IMR-90 (cell line): ENCODE measurements at regions not wholly inside any gene's neighbourhood (a gene's known extent, or its start where the extent isn't known, plus 50 kb on each side); places are given as distances from the start of the nearest gene placed in this dataset.

Experiments
- ATAC-seq: fragments of 200-7000 bp; cut with Tn5 transposase; 2 replicates; pipeline ENCODE4 v1.9.1; 2020; ENCODE audit warnings: low read depth, mild to moderate bottlenecking, moderate library complexity
- BruUV-seq: library from RNA; stranded (reverse); fragments of 400-500 nt; replicated peaks from 2 replicates; lab custom pipeline; 2021; lab: Mats Ljungman, UMichigan
- CTCF ChIA-PET: fragments of 300-600 bp; formaldehyde crosslinking; extraction: SDS; loops from one replicate; lab custom pipeline; 2021; ENCODE audit warnings: antibody characterized with exemption; lab: Yijun Ruan, JAX
- POLR2A ChIA-PET: fragments of 300-600 bp; sonication (Branson Sonifier 250); formaldehyde crosslinking; loops from one replicate; lab custom pipeline; 2022; ENCODE audit warnings: antibody characterized with exemption; ENCODE audit not compliant: unreplicated experiment; lab: Charles Lee
- DNase-seq: peaks from one replicate; pipeline ENCODE4 v3.0.0; 2013
- H2AFZ ChIP-seq: replicated peaks from 2 replicates; pipeline ENCODE3; 2013; ENCODE audit warnings: low read length, mild to moderate bottlenecking; ENCODE audit not compliant: poor library complexity
- H2AK5ac ChIP-seq: 2 replicates; pipeline ENCODE4 v1.6.1; 2013; ENCODE audit warnings: low read depth, low read length, inconsistent platforms
- H2AK9ac ChIP-seq: replicated peaks from 2 replicates; pipeline ENCODE3; 2013; ENCODE audit warnings: mild to moderate bottlenecking, low read depth, low read length, moderate library complexity; ENCODE audit not compliant: poor library complexity
- H2BK120ac ChIP-seq: 2 replicates; pipeline ENCODE4 v1.6.1; 2013; ENCODE audit warnings: low read depth, low read length, inconsistent platforms
- H2BK15ac ChIP-seq: 3 replicates; pipeline ENCODE4 v1.6.1; 2013; ENCODE audit warnings: low read depth, low read length, inconsistent platforms
- H2BK20ac ChIP-seq: 2 replicates; pipeline ENCODE4 v1.6.1; 2013; ENCODE audit warnings: low read depth, mild to moderate bottlenecking, inconsistent platforms, low read length, moderate library complexity
- H2BK5ac ChIP-seq: 2 replicates; pipeline ENCODE4 v1.6.1; 2013; ENCODE audit warnings: mild to moderate bottlenecking, low read depth, low read length, inconsistent platforms; ENCODE audit not compliant: poor library complexity, severe bottlenecking
- H3K14ac ChIP-seq: replicated peaks from 2 replicates; pipeline ENCODE4 v1.6.1; 2013; ENCODE audit warnings: low read depth, low read length, inconsistent platforms
- H3K18ac ChIP-seq: 2 replicates; pipeline ENCODE4 v1.6.1; 2013; ENCODE audit warnings: low read depth, low read length, control low read depth
- H3K23ac ChIP-seq: 2 replicates; pipeline ENCODE4 v1.6.1; 2013; ENCODE audit warnings: low read depth, low read length, inconsistent platforms
- H3K27ac ChIP-seq: 2 replicates; pipeline ENCODE4 v1.5.1; 2013; ENCODE audit warnings: mild to moderate bottlenecking, control low read depth, low read length; ENCODE audit not compliant: insufficient read depth
- H3K27me3 ChIP-seq: 2 replicates; pipeline ENCODE4 v1.6.1; 2013; ENCODE audit warnings: low read length; ENCODE audit not compliant: control insufficient read depth, insufficient read depth
- H3K36me3 ChIP-seq: 2 replicates; pipeline ENCODE4 v1.6.1; 2013; ENCODE audit warnings: low read length, mixed read lengths; ENCODE audit not compliant: control insufficient read depth, insufficient read depth
- H3K4ac ChIP-seq: 2 replicates; pipeline ENCODE4 v1.6.1; 2013; ENCODE audit warnings: low read depth, low read length, inconsistent platforms
- H3K4me1 ChIP-seq: 2 replicates; pipeline ENCODE4 v1.6.1; 2013; ENCODE audit warnings: low read length, mixed read lengths; ENCODE audit not compliant: control insufficient read depth, insufficient read depth
- H3K4me2 ChIP-seq: 2 replicates; pipeline ENCODE4 v1.6.1; 2013; ENCODE audit warnings: low read depth, mild to moderate bottlenecking, control low read depth, low read length, moderate library complexity
- H3K4me3 ChIP-seq: 2 replicates; pipeline ENCODE4 v1.5.1; 2013; ENCODE audit warnings: low read depth, mild to moderate bottlenecking, control low read depth, low read length, moderate library complexity; ENCODE audit not compliant: insufficient read depth
- H3K56ac ChIP-seq: 2 replicates; pipeline ENCODE4 v1.6.1; 2013; ENCODE audit warnings: low read length, inconsistent platforms; ENCODE audit not compliant: insufficient read depth; ENCODE audit errors: extremely low read depth
- H3K79me1 ChIP-seq, 2 experiments: 2 replicates each; pipeline ENCODE4 v1.6.1; 2013; ENCODE audit warnings: low read length in 2 of 2, inconsistent platforms in 1 of 2, low read depth in 1 of 2
- H3K9ac ChIP-seq: 2 replicates; pipeline ENCODE4 v1.6.1; 2013; ENCODE audit warnings: low read depth, low read length, control low read depth
- H3K9me1 ChIP-seq: 2 replicates; pipeline ENCODE4 v1.6.1; 2013; ENCODE audit warnings: low read length, inconsistent platforms; ENCODE audit not compliant: insufficient read depth
- H3K9me3 ChIP-seq: 2 replicates; pipeline ENCODE4 v1.6.1; 2013; ENCODE audit warnings: low read length; ENCODE audit not compliant: control insufficient read depth, insufficient read depth
- H4K20me1 ChIP-seq: 2 replicates; pipeline ENCODE4 v1.6.1; 2013; ENCODE audit warnings: low read length, inconsistent platforms; ENCODE audit not compliant: insufficient read depth
- H4K5ac ChIP-seq: 2 replicates; pipeline ENCODE4 v1.6.1; 2013; ENCODE audit warnings: mild to moderate bottlenecking, low read depth, low read length, control low read depth
- H4K8ac ChIP-seq, 2 experiments: 2 replicates each; pipeline ENCODE4 v1.6.1; 2013; ENCODE audit warnings: low read depth in 2 of 2, low read length in 2 of 2, control low read depth in 1 of 2, inconsistent platforms in 1 of 2
- H4K91ac ChIP-seq: 2 replicates; pipeline ENCODE4 v1.6.1; 2013; ENCODE audit warnings: low read depth, low read length, inconsistent platforms; ENCODE audit not compliant: insufficient read depth
- NFE2L2 ChIP-seq: fragments of 150-350 bp; IDR thresholded peaks from 2 replicates; pipeline ENCODE4 v1.6.1; 2016; ENCODE audit warnings: low read depth, mild to moderate bottlenecking, low read length
- WGBS, 2 experiments: methylation state at CpG; one replicate each; pipeline versions ENCODE4 v1.1.5 to v1.1.7; 2013; ENCODE audit warnings: missing lambda C conversion rate in 2 of 2; ENCODE audit not compliant: insufficient read length in 1 of 2; ENCODE audit errors: extremely low coverage in 2 of 2; 5-methylcytosine and 5-hydroxymethylcytosine counted together
- dilution Hi-C: fragments of 300-500 bp; cut with HindIII; formaldehyde crosslinking; loops from one replicate; pipeline ENCODE4 v1.14.3; 2018; ENCODE audit warnings: low sequenced_read_pairs; ENCODE audit not compliant: unreplicated experiment
- in situ Hi-C: fragments of 300-500 bp; cut with MboI; formaldehyde crosslinking; loops from 3 replicates; pipeline ENCODE4 v1.14.3; 2019; ENCODE audit warnings: low sequenced_read_pairs, inconsistent platforms, mixed read lengths
- intact Hi-C: fragments of 100-400 bp; cut with micrococcal nuclease; formaldehyde crosslinking; loops from 2 replicates; pipeline ENCODE4 v1.10.0; 2022
- TF ChIP-seq, protein P1 (sequence below): conservative IDR thresholded peaks from 2 replicates; pipeline ENCODE4 v1.5.1; 2012; ENCODE audit warnings: mild to moderate bottlenecking, low read depth, low read length, improper control_type of control experiment

DNA sequence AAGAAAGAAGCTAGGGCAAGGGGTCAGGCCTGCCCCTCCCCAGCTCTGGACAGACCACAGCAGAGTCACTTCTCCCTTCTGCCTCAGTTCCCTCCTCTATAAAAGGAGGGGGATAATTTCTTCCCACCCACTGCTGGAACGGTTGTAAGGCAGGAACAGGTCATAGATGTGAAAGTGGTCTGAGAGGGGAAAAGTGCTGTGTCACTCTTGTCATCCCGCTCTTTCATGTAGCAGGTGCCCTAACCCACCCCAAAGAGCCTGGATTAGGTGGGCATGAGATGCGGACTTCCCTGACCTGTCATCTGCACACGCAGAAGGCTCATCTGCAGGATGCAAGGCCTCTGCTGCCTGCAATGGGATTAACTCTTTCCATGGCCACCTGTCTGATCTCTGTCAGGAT is 218.2 kb upstream of the LRFN2 start:
- Histone ChIP-seq H2AK9ac (no peak overlapping the region), H4K5ac (no peak overlapping the region), H2BK120ac (no peak overlapping the region), H2BK20ac (no peak overlapping the region), H3K23ac (no peak overlapping the region), H3K9ac (no peak overlapping the region), H3K4me2 (no peak overlapping the region), H3K4me3 (no peak overlapping the region), H3K27ac (no peak overlapping the region), H4K8ac (no peak overlapping the region), H4K91ac (no peak overlapping the region), H3K18ac (no peak overlapping the region), H3K27me3 (peaks cover 2% of the 10 kb centered on the region; the same call in 1 of the 2 replicates), H4K20me1 (no peaks in the 10 kb centered on the region), H2BK5ac (no peak overlapping the region), H3K9me3 (no peaks in the 10 kb centered on the region), H2AK5ac (no peak overlapping the region), H3K9me1 (no peaks in the 10 kb centered on the region), H3K79me1 (no peaks in the 10 kb centered on the region), H3K56ac (no peak overlapping the region), H3K14ac (no peak overlapping the region), H2BK15ac (no peak overlapping the region), H2AFZ (no peak overlapping the region), H3K36me3 (no peaks in the 10 kb centered on the region), H3K4ac (no peak overlapping the region), H3K4me1 (no peaks in the 10 kb centered on the region)
- in situ Hi-C loops: no loop called here
- no peak for ATAC-seq
- DNase-seq: no peak
- peak; percentile 12; the same call in 1 of the 2 replicates for TF ChIP-seq NFE2L2
- TF ChIP-seq, protein P1, sequence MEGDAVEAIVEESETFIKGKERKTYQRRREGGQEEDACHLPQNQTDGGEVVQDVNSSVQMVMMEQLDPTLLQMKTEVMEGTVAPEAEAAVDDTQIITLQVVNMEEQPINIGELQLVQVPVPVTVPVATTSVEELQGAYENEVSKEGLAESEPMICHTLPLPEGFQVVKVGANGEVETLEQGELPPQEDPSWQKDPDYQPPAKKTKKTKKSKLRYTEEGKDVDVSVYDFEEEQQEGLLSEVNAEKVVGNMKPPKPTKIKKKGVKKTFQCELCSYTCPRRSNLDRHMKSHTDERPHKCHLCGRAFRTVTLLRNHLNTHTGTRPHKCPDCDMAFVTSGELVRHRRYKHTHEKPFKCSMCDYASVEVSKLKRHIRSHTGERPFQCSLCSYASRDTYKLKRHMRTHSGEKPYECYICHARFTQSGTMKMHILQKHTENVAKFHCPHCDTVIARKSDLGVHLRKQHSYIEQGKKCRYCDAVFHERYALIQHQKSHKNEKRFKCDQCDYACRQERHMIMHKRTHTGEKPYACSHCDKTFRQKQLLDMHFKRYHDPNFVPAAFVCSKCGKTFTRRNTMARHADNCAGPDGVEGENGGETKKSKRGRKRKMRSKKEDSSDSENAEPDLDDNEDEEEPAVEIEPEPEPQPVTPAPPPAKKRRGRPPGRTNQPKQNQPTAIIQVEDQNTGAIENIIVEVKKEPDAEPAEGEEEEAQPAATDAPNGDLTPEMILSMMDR: no peak
- intact Hi-C loops: no loop called here
- ChIA-PET CTCF (no interaction called here), POLR2A (no interaction called here)
- dilution Hi-C loops: no loop called here
- WGBS, 2 experiments: no CpG with 5 or more reads among the region's 4 CpGs
- no TSS peak for BruUV-seq
